CD14-positive monocyte (primary cell): ENCODE measurements at regions not wholly inside any gene's neighbourhood (a gene's known extent, or its start where the extent isn't known, plus 50 kb on each side); places are given as distances from the start of the nearest gene placed in this dataset.

Experiments
- DNase-seq, 3 donors: peaks; one replicate each; pipeline ENCODE4 v3.0.0-alpha.2; 2011 to 2022
- H2AFZ ChIP-seq: 2 replicates; pipeline ENCODE4 v1.6.0; 2012; ENCODE audit warnings: mild to moderate bottlenecking, low read depth, low read length, inconsistent platforms; ENCODE audit not compliant: insufficient read depth, poor library complexity, severe bottlenecking
- H3K27ac ChIP-seq, 2 donors: 1 replicate in 1 of 2; 2 replicates in 1 of 2; pipeline ENCODE4 v1.5.1; 2012 to 2013; ENCODE audit warnings: low read length in 2 of 2, control low read depth in 1 of 2, inconsistent platforms in 1 of 2, low read depth in 1 of 2, mild to moderate bottlenecking in 1 of 2
- H3K27me3 ChIP-seq, 2 donors: one replicate each; pipeline versions ENCODE4 v1.6.0 to v1.6.1; 2011 to 2013; ENCODE audit warnings: low read length in 2 of 2; ENCODE audit not compliant: control insufficient read depth in 2 of 2, insufficient read depth in 2 of 2
- H3K36me3 ChIP-seq, 2 donors: replicated peaks in 1 of 2; 1 replicate in 1 of 2; 2 replicates in 1 of 2; pipeline versions ENCODE4 v1.5.1 to v1.6.1; 2012 to 2013; ENCODE audit warnings: low read length in 2 of 2, control low read depth in 1 of 2, inconsistent platforms in 1 of 2, mild to moderate bottlenecking in 1 of 2; ENCODE audit not compliant: insufficient read depth in 2 of 2, control insufficient read depth in 1 of 2
- H3K4me1 ChIP-seq, 2 donors: 1 replicate in 1 of 2; 2 replicates in 1 of 2; pipeline versions ENCODE4 v1.5.1 to v1.6.1; 2012 to 2013; ENCODE audit warnings: low read length in 2 of 2, control low read depth in 1 of 2, inconsistent platforms in 1 of 2, mild to moderate bottlenecking in 1 of 2, moderate library complexity in 1 of 2; ENCODE audit not compliant: insufficient read depth in 2 of 2, control insufficient read depth in 1 of 2
- H3K4me2 ChIP-seq: replicated peaks from 2 replicates; pipeline ENCODE3; 2012; ENCODE audit warnings: low read length, moderate library complexity, mild to moderate bottlenecking; ENCODE audit not compliant: poor library complexity, severe bottlenecking; ENCODE audit errors: extremely low read depth
- H3K4me3 ChIP-seq, 3 experiments: fragments of 200-600 bp in 1 of 3; sonication (generic) in 1 of 3; replicated peaks in 1 of 3; 1 replicate in 2 of 3; 2 replicates in 1 of 3; pipeline ENCODE4 v1.5.1; 2011 to 2013; ENCODE audit warnings: low read length in 3 of 3, mild to moderate bottlenecking in 3 of 3, control low read depth in 2 of 3, low read depth in 2 of 3, inconsistent platforms in 1 of 3, moderate library complexity in 1 of 3
- H3K79me2 ChIP-seq: 2 replicates; pipeline ENCODE4 v1.6.0; 2012; ENCODE audit warnings: mild to moderate bottlenecking, control low read depth, inconsistent platforms, low read length, moderate library complexity; ENCODE audit not compliant: insufficient read depth
- H3K9ac ChIP-seq: 2 replicates; pipeline ENCODE4 v1.6.0; 2017; ENCODE audit warnings: low read length, mild to moderate bottlenecking; ENCODE audit not compliant: insufficient read depth, poor library complexity, severe bottlenecking
- H3K9me3 ChIP-seq, 2 donors: replicated peaks in 1 of 2; 1 replicate in 1 of 2; 2 replicates in 1 of 2; pipeline versions ENCODE4 v1.5.1 to v1.6.1; 2012 to 2013; ENCODE audit warnings: low read length in 2 of 2, control low read depth in 1 of 2; ENCODE audit not compliant: control insufficient read depth in 1 of 2, insufficient read depth in 1 of 2
- H4K20me1 ChIP-seq: 2 replicates; pipeline ENCODE4 v1.6.0; 2012; ENCODE audit warnings: mild to moderate bottlenecking, low read length, control low read depth, moderate library complexity; ENCODE audit not compliant: insufficient read depth
- H3K27ac Mint-ChIP-seq, 7 donors: one replicate each; pipeline ENCODE4 v1.8.0; 2020; ENCODE audit warnings: mild to moderate bottlenecking in 7 of 7, mixed read lengths in 7 of 7, moderate library complexity in 6 of 7, inconsistent platforms in 2 of 7
- H3K27me3 Mint-ChIP-seq, 3 donors: one replicate each; pipeline ENCODE4 v1.8.0; 2021 to 2022; ENCODE audit warnings: low read depth in 3 of 3, mild to moderate bottlenecking in 3 of 3, mixed read lengths in 3 of 3, moderate library complexity in 3 of 3, inconsistent platforms in 1 of 3
- H3K36me3 Mint-ChIP-seq, 2 donors: one replicate each; pipeline ENCODE4 v1.8.0; 2020; ENCODE audit warnings: mixed read lengths in 2 of 2, inconsistent platforms in 1 of 2, mild to moderate bottlenecking in 1 of 2
- H3K4me1 Mint-ChIP-seq: one replicate; pipeline ENCODE4 v1.8.0; 2020; ENCODE audit warnings: mild to moderate bottlenecking, mixed read lengths
- H3K4me3 Mint-ChIP-seq, 2 donors: one replicate each; pipeline ENCODE4 v1.8.0; 2020; ENCODE audit warnings: mild to moderate bottlenecking in 2 of 2, mixed read lengths in 2 of 2, moderate library complexity in 1 of 2
- H3K9me3 Mint-ChIP-seq, 7 donors: one replicate each; pipeline ENCODE4 v1.8.0; 2020 to 2022; ENCODE audit warnings: mixed read lengths in 7 of 7, mild to moderate bottlenecking in 6 of 7, moderate library complexity in 6 of 7, inconsistent platforms in 2 of 7
- CTCF ChIP-seq: fragments of 200-600 bp; IDR thresholded peaks from one replicate; pipeline ENCODE4 v1.8.0; 2022; ENCODE audit warnings: antibody characterized with exemption, mild to moderate bottlenecking
- WGBS: methylation state at CpG from one replicate; pipeline ENCODE4 v1.1.5; 2013; ENCODE audit warnings: missing lambda C conversion rate; ENCODE audit not compliant: insufficient coverage; 5-methylcytosine and 5-hydroxymethylcytosine counted together
- intact Hi-C, 2 donors: fragments of 100-400 bp; cut with micrococcal nuclease; formaldehyde crosslinking; loops; one replicate each; pipeline versions ENCODE4 v1.15.0 to v1.15.1; 2023

- Histone ChIP-seq H2AFZ (no peak overlapping the region), H3K9ac (no peak overlapping the region), H3K27me3 (no peaks in the 10 kb centered on the region), H3K4me3 (no peak overlapping the region), H3K4me2 (no peak overlapping the region), H3K79me2 (no peaks in the 10 kb centered on the region), H3K4me1 (peaks cover 21 to 27% of the 10 kb centered on the region in 2 donors), H3K9me3 (peaks cover 0 to 6% of the 10 kb centered on the region in 2 donors), H3K27ac (peak overlapping the region in 1 of 2 donors; percentile 78), H4K20me1 (no peaks in the 10 kb centered on the region), H3K36me3 (peaks cover 0 to 9% of the 10 kb centered on the region in 2 donors)
- peaks cover 0 to 16% (median 6%) of the 10 kb centered on the region in 7 donors for H3K9me3 Mint-ChIP-seq
- intact Hi-C loops = no loop called here
- no peak for TF ChIP-seq CTCF
- H3K4me3 Mint-ChIP-seq = no peak overlapping the region
- H3K36me3 Mint-ChIP-seq = peaks cover 14 to 21% of the 10 kb centered on the region in 2 donors
- no peak for DNase-seq
- peaks cover 31% of the 10 kb centered on the region for H3K4me1 Mint-ChIP-seq
- peak overlapping the region; percentile 30 to 92 (median 90) for H3K27ac Mint-ChIP-seq
- H3K27me3 Mint-ChIP-seq = peaks cover 0 to 5% (median 0%) of the 10 kb centered on the region in 3 donors
Observed at GRCh38 chrX:7262551-7262950, 114.6 kb upstream of the PUDP start.

- intact Hi-C loops = no loop called here
- H3K27me3 Mint-ChIP-seq = peaks cover 0 to 5% (median 0%) of the 10 kb centered on the region in 3 donors
- Histone ChIP-seq H3K27me3 (no peaks in the 10 kb centered on the region), H3K4me2 (peak overlapping the region; percentile 43), H3K36me3 (peaks cover 0 to 17% of the 10 kb centered on the region in 2 donors), H3K27ac (peak overlapping the region; percentile 35 to 78), H3K9ac (peak overlapping the region; percentile 2), H3K4me3 (peak overlapping the region in 1 of 3 experiments; percentile 21), H3K9me3 (peaks cover 0 to 4% of the 10 kb centered on the region in 2 donors), H2AFZ (peak overlapping the region; percentile 18), H3K4me1 (peaks cover 21 to 27% of the 10 kb centered on the region in 2 donors), H3K79me2 (no peaks in the 10 kb centered on the region), H4K20me1 (no peaks in the 10 kb centered on the region)
- peak overlapping the region; percentile 79 to 92 (median 90) for H3K27ac Mint-ChIP-seq
- H3K36me3 Mint-ChIP-seq = peaks cover 19 to 27% of the 10 kb centered on the region in 2 donors
- H3K4me3 Mint-ChIP-seq = no peak overlapping the region
- no CpG with 5 or more reads among the region's 5 CpGs for WGBS
- H3K9me3 Mint-ChIP-seq = peaks cover 0 to 13% (median 8%) of the 10 kb centered on the region in 7 donors
- TF ChIP-seq CTCF = no peak
- peaks cover 31% of the 10 kb centered on the region for H3K4me1 Mint-ChIP-seq
- peak; percentile 25 to 52 (median 46) for DNase-seq
Observed at GRCh38 chrX:7261672-7262332, 113.8 kb upstream of the PUDP start.
